GM12878 (cell line): ENCODE measurements at regions not wholly inside any gene's neighbourhood (a gene's known extent, or its start where the extent isn't known, plus 50 kb on each side); places are given as distances from the start of the nearest gene placed in this dataset.
"Not testable (repeated sequence)": the region's sequence is repeated elsewhere in the genome, so short reads cannot be mapped to it uniquely, and the experiment has no call there.

ENCODE experiments used
- EP300 ChIP-seq, 2 experiments: fragments of 150-350 bp in 1 of 2; IDR thresholded peaks; 2 replicates each; pipeline ENCODE4 v1.6.1; 2011 to 2012; ENCODE audit warnings: low read depth in 2 of 2, low read length in 2 of 2, borderline replicate concordance in 1 of 2, improper control_type of control experiment in 1 of 2, inconsistent platforms in 1 of 2; ENCODE audit not compliant: control insufficient read depth in 1 of 2
- FOXK2 ChIP-seq: fragments of 450-650 bp; IDR thresholded peaks from 2 replicates; pipeline ENCODE4 v1.6.1; 2017; ENCODE audit warnings: mild to moderate bottlenecking, moderate library complexity
- NFYA ChIP-seq: IDR thresholded peaks from 2 replicates; pipeline ENCODE4 v1.6.1; 2011; ENCODE audit warnings: low read depth, mild to moderate bottlenecking, low read length, improper control_type of control experiment, borderline replicate concordance
- POLR2A ChIP-seq: IDR thresholded peaks from 2 replicates; pipeline ENCODE4 v1.6.1; 2011; ENCODE audit warnings: low read depth, mild to moderate bottlenecking, low read length
- RAD51 ChIP-seq: fragments of 450-650 bp; IDR thresholded peaks from 2 replicates; pipeline ENCODE4 v1.6.1; 2016; ENCODE audit warnings: moderate library complexity, mild to moderate bottlenecking, inconsistent platforms
- TAF1 ChIP-seq: IDR thresholded peaks from 2 replicates; pipeline ENCODE4 v1.6.1; 2011; ENCODE audit warnings: mild to moderate bottlenecking, low read depth, low read length, borderline replicate concordance
- TF ChIP-seq, protein P1 (sequence below), 3 experiments: IDR thresholded peaks in 2 of 3; conservative IDR thresholded peaks in 1 of 3; 2 replicates each; pipeline ENCODE4 v1.5.1; 2011; ENCODE audit warnings: low read depth in 3 of 3, low read length in 3 of 3, mild to moderate bottlenecking in 3 of 3, control low read depth in 2 of 3, moderate library complexity in 2 of 3, inconsistent platforms in 1 of 3, mixed read lengths in 1 of 3; ENCODE audit not compliant: control insufficient read depth in 2 of 3, insufficient read depth in 1 of 3; ENCODE audit errors: extremely low read depth in 1 of 3

DNA sequence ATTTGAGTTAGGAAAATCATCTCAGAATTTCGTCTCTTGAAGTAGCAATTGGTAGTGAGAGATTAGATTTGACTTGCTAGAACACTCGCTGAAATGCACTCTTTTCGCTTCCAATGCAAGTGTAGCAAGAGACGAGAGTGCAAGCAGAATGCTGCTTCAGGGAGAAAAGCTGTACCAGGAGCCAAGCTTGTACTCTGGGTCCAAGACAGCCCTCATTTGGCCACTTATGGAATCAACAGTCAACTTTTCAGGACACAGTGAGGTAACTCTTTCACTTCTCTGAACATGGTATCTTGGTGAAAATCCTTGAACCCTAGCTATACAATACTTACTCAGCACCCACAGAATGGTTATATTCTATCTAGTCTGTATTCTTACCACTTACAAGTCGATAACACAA lies 107.6 kb upstream of the TERB2 start:
- TF ChIP-seq, protein P1, sequence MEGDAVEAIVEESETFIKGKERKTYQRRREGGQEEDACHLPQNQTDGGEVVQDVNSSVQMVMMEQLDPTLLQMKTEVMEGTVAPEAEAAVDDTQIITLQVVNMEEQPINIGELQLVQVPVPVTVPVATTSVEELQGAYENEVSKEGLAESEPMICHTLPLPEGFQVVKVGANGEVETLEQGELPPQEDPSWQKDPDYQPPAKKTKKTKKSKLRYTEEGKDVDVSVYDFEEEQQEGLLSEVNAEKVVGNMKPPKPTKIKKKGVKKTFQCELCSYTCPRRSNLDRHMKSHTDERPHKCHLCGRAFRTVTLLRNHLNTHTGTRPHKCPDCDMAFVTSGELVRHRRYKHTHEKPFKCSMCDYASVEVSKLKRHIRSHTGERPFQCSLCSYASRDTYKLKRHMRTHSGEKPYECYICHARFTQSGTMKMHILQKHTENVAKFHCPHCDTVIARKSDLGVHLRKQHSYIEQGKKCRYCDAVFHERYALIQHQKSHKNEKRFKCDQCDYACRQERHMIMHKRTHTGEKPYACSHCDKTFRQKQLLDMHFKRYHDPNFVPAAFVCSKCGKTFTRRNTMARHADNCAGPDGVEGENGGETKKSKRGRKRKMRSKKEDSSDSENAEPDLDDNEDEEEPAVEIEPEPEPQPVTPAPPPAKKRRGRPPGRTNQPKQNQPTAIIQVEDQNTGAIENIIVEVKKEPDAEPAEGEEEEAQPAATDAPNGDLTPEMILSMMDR (IDR thresholded peaks at IDR 0.05 in 2 of 3, conservative IDR thresholded peaks at IDR 0.05 in 1 of 3; ENCODE audit: control insufficient read depth in 2 of 3, extremely low read depth in 1 of 3, insufficient read depth in 1 of 3, low read depth in 3 of 3, low read length in 3 of 3), result not testable (repeated sequence)
- not testable (repeated sequence) for TF ChIP-seq TAF1; POLR2A; RAD51; EP300 (IDR thresholded peaks at IDR 0.05; ENCODE audit: borderline replicate concordance in 1 of 2, control insufficient read depth in 1 of 2, low read depth in 2 of 2, low read length in 2 of 2); FOXK2; NFYA
